ENCODE measurements at regions not wholly inside any gene's neighbourhood (a gene's known extent, or its start where the extent isn't known, plus 50 kb on each side); places are given as distances from the start of the nearest gene placed in this dataset.
A peak's percentile ranks its signal among the peaks of the same experiment; 100 is the strongest.
"Not testable (repeated sequence)": the region's sequence is repeated elsewhere in the genome, so short reads cannot be mapped to it uniquely, and the experiment has no call there.

- DNase-seq, result no peak
These were observed 182.3 kb downstream of the C9orf152 start for GRCh38 chr9:110025551-110026170.

GRCh38 chr9:110027671-110028081 lies 180.3 kb downstream of the C9orf152 start:
- DNase-seq, result peak; percentile 38

GRCh38 chr9:110028271-110028670 lies 179.7 kb downstream of the C9orf152 start:
- no peak for DNase-seq

GRCh38 chr9:110028676-110029075 lies 179.3 kb downstream of the C9orf152 start:
- no peak for DNase-seq

GRCh38 chr9:110029429-110029955 lies 178.5 kb downstream of the C9orf152 start:
- DNase-seq, result no peak

GRCh38 chr9:110029956-110030480 lies 177.9 kb downstream of the C9orf152 start:
- DNase-seq, result no peak

GRCh38 chr9:110030632-110031031 lies 177.3 kb downstream of the C9orf152 start:
- DNase-seq, result no peak

- no peak for DNase-seq
These were observed 176.3 kb downstream of the C9orf152 start for GRCh38 chr9:110031511-110032173.

- DNase-seq, result not testable (repeated sequence)
These were observed 175.4 kb downstream of the C9orf152 start for GRCh38 chr9:110032532-110032931.

- no peak for DNase-seq
These were observed 174.1 kb downstream of the C9orf152 start for GRCh38 chr9:110033869-110034268.

- DNase-seq, result no peak
These were observed 171.7 kb downstream of the C9orf152 start for GRCh38 chr9:110036286-110036685.

GRCh38 chr9:110040788-110041187 lies 167.2 kb downstream of the C9orf152 start:
- no peak for DNase-seq

GRCh38 chr9:110041452-110041851 lies 166.5 kb downstream of the C9orf152 start:
- no peak for DNase-seq

GRCh38 chr9:110047232-110047954 lies 160.6 kb downstream of the C9orf152 start:
- DNase-seq, result no peak

- peak; percentile 24 for DNase-seq
These were observed 160.0 kb downstream of the C9orf152 start for GRCh38 chr9:110047955-110048402.

GRCh38 chr9:110048403-110048975 lies 159.5 kb downstream of the C9orf152 start:
- peak; percentile 76 for DNase-seq

- DNase-seq, result peak; percentile 34
These were observed 158.8 kb downstream of the C9orf152 start for GRCh38 chr9:110048976-110049698.

- no peak for DNase-seq
These were observed 158.1 kb downstream of the C9orf152 start for GRCh38 chr9:110049699-110050450.

- no peak for DNase-seq
These were observed 157.0 kb downstream of the C9orf152 start for GRCh38 chr9:110050925-110051355.

GRCh38 chr9:110056062-110056461 lies 151.9 kb downstream of the C9orf152 start:
- DNase-seq, result no peak
